RWPE2 (cell line): ENCODE measurements at regions not wholly inside any gene's neighbourhood (a gene's known extent, or its start where the extent isn't known, plus 50 kb on each side); places are given as distances from the start of the nearest gene placed in this dataset.

Experiments used
- ATAC-seq: fragments of 200-7000 bp; cut with Tn5 transposase; 3 replicates; pipeline ENCODE4 v1.9.1; 2021; ENCODE audit warnings: low read depth
- DNase-seq: peaks from one replicate; pipeline ENCODE4 v3.0.0-alpha.2; 2020; ENCODE audit warnings: low spot score
- H3K27ac ChIP-seq: fragments of 450-650 bp; 2 replicates; pipeline ENCODE4 v1.5.1; 2017; ENCODE audit warnings: mild to moderate bottlenecking; ENCODE audit not compliant: poor library complexity, severe bottlenecking
- H3K27me3 ChIP-seq: fragments of 250-450 bp; sonication (Bioruptor Pico); 2 replicates; pipeline ENCODE4 v1.5.1; 2021; ENCODE audit warnings: mild to moderate bottlenecking, moderate library complexity; ENCODE audit not compliant: insufficient read depth, poor library complexity, severe bottlenecking
- H3K36me3 ChIP-seq: fragments of 250-450 bp; sonication (Bioruptor Pico); 2 replicates; pipeline ENCODE4 v1.5.1; 2020; ENCODE audit warnings: low read depth, mild to moderate bottlenecking, moderate library complexity
- H3K4me1 ChIP-seq: fragments of 250-450 bp; sonication (Bioruptor Pico); 2 replicates; pipeline ENCODE4 v1.5.1; 2021; ENCODE audit warnings: mild to moderate bottlenecking, moderate library complexity; ENCODE audit not compliant: insufficient read depth, poor library complexity, severe bottlenecking
- H3K4me3 ChIP-seq: fragments of 250-450 bp; sonication (Bioruptor Pico); 2 replicates; pipeline ENCODE4 v1.5.1; 2021; ENCODE audit warnings: mild to moderate bottlenecking, moderate library complexity; ENCODE audit not compliant: severe bottlenecking
- H3K9me3 ChIP-seq: fragments of 250-450 bp; sonication (Bioruptor Pico); 2 replicates; pipeline ENCODE4 v1.5.1; 2021; ENCODE audit warnings: mild to moderate bottlenecking, moderate library complexity; ENCODE audit not compliant: severe bottlenecking
- CTCF ChIP-seq: fragments of 450-650 bp; IDR thresholded peaks from one replicate; pipeline ENCODE4 v1.5.1; 2017; ENCODE audit warnings: mild to moderate bottlenecking, moderate library complexity; ENCODE audit not compliant: poor library complexity, severe bottlenecking

GRCh38 chr16:9603316-9603715 lies 511.9 kb downstream of the HAPSTR1 start:
- no peaks in the 10 kb centered on the region for H3K4me1 ChIP-seq
- TF ChIP-seq CTCF, result no peak
- no peak overlapping the region for H3K4me3 ChIP-seq
- no peak overlapping the region for H3K27ac ChIP-seq
- H3K27me3 ChIP-seq, result no peaks in the 10 kb centered on the region
- DNase-seq (no peak), ATAC-seq (no peak)
- H3K9me3 ChIP-seq, result no peaks in the 10 kb centered on the region
- no peaks in the 10 kb centered on the region for H3K36me3 ChIP-seq

GRCh38 chr16:9607515-9608230 lies 516.2 kb downstream of the HAPSTR1 start:
- no peaks in the 10 kb centered on the region for H3K36me3 ChIP-seq
- H3K9me3 ChIP-seq, result no peaks in the 10 kb centered on the region
- no peak for TF ChIP-seq CTCF
- no peak for ATAC-seq
- H3K4me3 ChIP-seq, result no peak overlapping the region
- no peaks in the 10 kb centered on the region for H3K27me3 ChIP-seq
- no peak for DNase-seq
- H3K27ac ChIP-seq, result no peak overlapping the region
- no peaks in the 10 kb centered on the region for H3K4me1 ChIP-seq

- H3K27me3 ChIP-seq, result no peaks in the 10 kb centered on the region
- no peaks in the 10 kb centered on the region for H3K9me3 ChIP-seq
- ATAC-seq, result no peak
- no peaks in the 10 kb centered on the region for H3K4me1 ChIP-seq
- no peak overlapping the region for H3K27ac ChIP-seq
- TF ChIP-seq CTCF, result no peak
- no peaks in the 10 kb centered on the region for H3K36me3 ChIP-seq
- DNase-seq, result no peak
- H3K4me3 ChIP-seq, result no peak overlapping the region
Observed at GRCh38 chr16:9610727-9611126, 519.3 kb downstream of the HAPSTR1 start.

DNA sequence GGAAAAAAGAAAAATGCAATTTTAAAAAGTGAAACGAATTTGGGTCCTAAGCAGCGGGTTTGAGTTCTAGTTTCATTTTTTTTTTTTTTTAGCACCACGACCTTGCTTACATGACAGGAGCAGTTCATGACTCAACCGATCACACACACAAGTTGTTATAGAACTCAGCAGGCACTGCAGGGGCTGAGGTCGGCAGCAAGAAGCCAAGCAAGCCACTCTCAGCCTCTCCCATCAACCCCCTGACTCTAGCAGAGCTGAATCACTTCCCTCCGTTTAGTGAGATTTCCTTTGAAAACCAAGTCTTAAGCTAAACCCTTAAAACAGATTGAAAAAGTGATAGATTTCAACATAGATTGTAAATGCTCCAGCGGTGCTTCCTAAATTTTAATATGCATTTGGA lies 520.8 kb downstream of the HAPSTR1 start:
- TF ChIP-seq CTCF, result no peak
- no peaks in the 10 kb centered on the region for H3K4me1 ChIP-seq
- H3K27ac ChIP-seq, result no peak overlapping the region
- no peaks in the 10 kb centered on the region for H3K36me3 ChIP-seq
- ATAC-seq (no peak), DNase-seq (no peak)
- H3K4me3 ChIP-seq, result no peak overlapping the region
- H3K9me3 ChIP-seq, result no peaks in the 10 kb centered on the region
- no peaks in the 10 kb centered on the region for H3K27me3 ChIP-seq

- no peak for TF ChIP-seq CTCF
Observed at GRCh38 chr16:9614389-9614788, 522.9 kb downstream of the HAPSTR1 start.

More at GRCh38 chr16:9614389-9614788, 522.9 kb downstream of the HAPSTR1 start:
- no peak for ATAC-seq
- no peak overlapping the region for H3K27ac ChIP-seq
- no peak for DNase-seq
- no peaks in the 10 kb centered on the region for H3K27me3 ChIP-seq
- no peak overlapping the region for H3K4me3 ChIP-seq
- no peaks in the 10 kb centered on the region for H3K9me3 ChIP-seq
- no peaks in the 10 kb centered on the region for H3K36me3 ChIP-seq
- H3K4me1 ChIP-seq, result no peaks in the 10 kb centered on the region
